HepG2 (cell line): ENCODE measurements at regions not wholly inside any gene's neighbourhood (a gene's known extent, or its start where the extent isn't known, plus 50 kb on each side); places are given as distances from the start of the nearest gene placed in this dataset.
A peak's percentile ranks its signal among the peaks of the same experiment; 100 is the strongest.

Source experiments
- ATRX ChIP-seq: sonication (generic); formaldehyde crosslinking; IDR thresholded peaks from 2 replicates; pipeline ENCODE4 v1.4.0; 2020; ENCODE audit warnings: missing genetic modification reagents, borderline replicate concordance
- DMAP1 ChIP-seq: IDR thresholded peaks from 2 replicates; pipeline ENCODE4 v1.6.1; 2016
- KDM2A ChIP-seq: sonication (generic); formaldehyde crosslinking; IDR thresholded peaks from 2 replicates; pipeline ENCODE4 v1.4.0; 2020; ENCODE audit warnings: low read depth, missing genetic modification reagents, borderline replicate concordance
- MXD4 ChIP-seq: IDR thresholded peaks from 2 replicates; pipeline ENCODE4 v1.6.1; 2016; ENCODE audit warnings: mild to moderate bottlenecking, missing biosample characterization, missing genetic modification reagents
- PPARG ChIP-seq: conservative IDR thresholded peaks from 2 replicates; pipeline ENCODE4 v1.6.1; 2016; ENCODE audit warnings: missing biosample characterization, missing genetic modification reagents
- RAD21 ChIP-seq: fragments of 450-650 bp; formaldehyde crosslinking; IDR thresholded peaks from 2 replicates; pipeline ENCODE4 v1.5.0; 2020; ENCODE audit warnings: mild to moderate bottlenecking
- RXRB ChIP-seq: IDR thresholded peaks from 2 replicates; pipeline ENCODE4 v1.6.1; 2016; ENCODE audit warnings: borderline replicate concordance, missing genetic modification reagents, missing compliant biosample characterization
- SMC3 ChIP-seq: IDR thresholded peaks from 2 replicates; pipeline ENCODE4 v1.6.1; 2011; ENCODE audit warnings: low read length, improper control_type of control experiment
- SOX6 ChIP-seq, 2 experiments: fragments of 450-650 bp in 1 of 2; sonication (generic) in 1 of 2; formaldehyde crosslinking in 1 of 2; IDR thresholded peaks; 2 replicates each; pipeline versions ENCODE4 v1.4.0 to v1.6.1; 2017 to 2020; ENCODE audit warnings: antibody characterized with exemption in 1 of 2, mild to moderate bottlenecking in 1 of 2, missing genetic modification reagents in 1 of 2
- SP140L ChIP-seq: sonication (generic); formaldehyde crosslinking; IDR thresholded peaks from 2 replicates; pipeline ENCODE4 v1.4.0; 2020; ENCODE audit warnings: missing genetic modification reagents, borderline replicate concordance
- SPEN ChIP-seq: sonication (generic); formaldehyde crosslinking; IDR thresholded peaks from 2 replicates; pipeline ENCODE4 v1.5.1; 2020; ENCODE audit warnings: low read depth, mild to moderate bottlenecking, missing genetic modification reagents
- THAP11 ChIP-seq: IDR thresholded peaks from 2 replicates; pipeline ENCODE4 v1.6.1; 2016; ENCODE audit warnings: missing biosample characterization, missing genetic modification reagents
- U2AF1 ChIP-seq: fragments of 200-400 bp; formaldehyde crosslinking; optimal IDR thresholded peaks from 2 replicates; pipeline ENCODE3; 2017; ENCODE audit warnings: mild to moderate bottlenecking, low read depth, low read length
- U2AF2 ChIP-seq: fragments of 200-400 bp; formaldehyde crosslinking; IDR thresholded peaks from 2 replicates; pipeline ENCODE4 v1.6.1; 2017; ENCODE audit warnings: low read depth, mild to moderate bottlenecking, low read length
- XRCC5 ChIP-seq: fragments of 200-400 bp; formaldehyde crosslinking; optimal IDR thresholded peaks from 2 replicates; pipeline ENCODE3; 2017; ENCODE audit warnings: mild to moderate bottlenecking, low read length
- ZBTB21 ChIP-seq: sonication (generic); formaldehyde crosslinking; IDR thresholded peaks from 2 replicates; pipeline ENCODE4 v1.4.0; 2020; ENCODE audit warnings: missing genetic modification reagents
- ZNF224 ChIP-seq: sonication (generic); formaldehyde crosslinking; IDR thresholded peaks from 2 replicates; pipeline ENCODE4 v1.5.0; 2020; ENCODE audit warnings: mild to moderate bottlenecking, missing genetic modification reagents
- ZNF234 ChIP-seq: sonication (generic); formaldehyde crosslinking; conservative IDR thresholded peaks from 2 replicates; pipeline ENCODE4 v1.5.1; 2020; ENCODE audit warnings: mild to moderate bottlenecking, missing genetic modification reagents
- ZNF296 ChIP-seq: sonication (generic); formaldehyde crosslinking; conservative IDR thresholded peaks from 2 replicates; pipeline ENCODE4 v1.5.0; 2020; ENCODE audit warnings: mild to moderate bottlenecking, missing genetic modification reagents
- ZNF430 ChIP-seq: sonication (generic); formaldehyde crosslinking; IDR thresholded peaks from 2 replicates; pipeline ENCODE4 v1.9.0; 2021; ENCODE audit warnings: mild to moderate bottlenecking, missing genetic modification reagents
- ZSCAN31 ChIP-seq: sonication (generic); formaldehyde crosslinking; IDR thresholded peaks from 2 replicates; pipeline ENCODE4 v1.5.0; 2020; ENCODE audit warnings: low read depth, mild to moderate bottlenecking, missing genetic modification reagents
- TF ChIP-seq, protein P1 (sequence below): IDR thresholded peaks from 2 replicates; pipeline ENCODE4 v1.4.0; 2020; ENCODE audit warnings: mild to moderate bottlenecking, missing genetic modification reagents
- TF ChIP-seq, protein P2 (sequence below): sonication (generic); formaldehyde crosslinking; IDR thresholded peaks from 2 replicates; pipeline ENCODE4 v1.5.0; 2020; ENCODE audit warnings: mild to moderate bottlenecking, missing genetic modification reagents, borderline replicate concordance
- TF ChIP-seq, protein P3 (sequence below): sonication (generic); formaldehyde crosslinking; IDR thresholded peaks from 2 replicates; pipeline ENCODE4 v1.8.0; 2022; ENCODE audit warnings: mild to moderate bottlenecking, missing genetic modification reagents, borderline replicate concordance

- TF ChIP-seq, protein P1, sequence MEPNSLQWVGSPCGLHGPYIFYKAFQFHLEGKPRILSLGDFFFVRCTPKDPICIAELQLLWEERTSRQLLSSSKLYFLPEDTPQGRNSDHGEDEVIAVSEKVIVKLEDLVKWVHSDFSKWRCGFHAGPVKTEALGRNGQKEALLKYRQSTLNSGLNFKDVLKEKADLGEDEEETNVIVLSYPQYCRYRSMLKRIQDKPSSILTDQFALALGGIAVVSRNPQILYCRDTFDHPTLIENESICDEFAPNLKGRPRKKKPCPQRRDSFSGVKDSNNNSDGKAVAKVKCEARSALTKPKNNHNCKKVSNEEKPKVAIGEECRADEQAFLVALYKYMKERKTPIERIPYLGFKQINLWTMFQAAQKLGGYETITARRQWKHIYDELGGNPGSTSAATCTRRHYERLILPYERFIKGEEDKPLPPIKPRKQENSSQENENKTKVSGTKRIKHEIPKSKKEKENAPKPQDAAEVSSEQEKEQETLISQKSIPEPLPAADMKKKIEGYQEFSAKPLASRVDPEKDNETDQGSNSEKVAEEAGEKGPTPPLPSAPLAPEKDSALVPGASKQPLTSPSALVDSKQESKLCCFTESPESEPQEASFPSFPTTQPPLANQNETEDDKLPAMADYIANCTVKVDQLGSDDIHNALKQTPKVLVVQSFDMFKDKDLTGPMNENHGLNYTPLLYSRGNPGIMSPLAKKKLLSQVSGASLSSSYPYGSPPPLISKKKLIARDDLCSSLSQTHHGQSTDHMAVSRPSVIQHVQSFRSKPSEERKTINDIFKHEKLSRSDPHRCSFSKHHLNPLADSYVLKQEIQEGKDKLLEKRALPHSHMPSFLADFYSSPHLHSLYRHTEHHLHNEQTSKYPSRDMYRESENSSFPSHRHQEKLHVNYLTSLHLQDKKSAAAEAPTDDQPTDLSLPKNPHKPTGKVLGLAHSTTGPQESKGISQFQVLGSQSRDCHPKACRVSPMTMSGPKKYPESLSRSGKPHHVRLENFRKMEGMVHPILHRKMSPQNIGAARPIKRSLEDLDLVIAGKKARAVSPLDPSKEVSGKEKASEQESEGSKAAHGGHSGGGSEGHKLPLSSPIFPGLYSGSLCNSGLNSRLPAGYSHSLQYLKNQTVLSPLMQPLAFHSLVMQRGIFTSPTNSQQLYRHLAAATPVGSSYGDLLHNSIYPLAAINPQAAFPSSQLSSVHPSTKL (CRISPR knock-in tag) = peak; percentile 14; the same call in 1 of the 2 replicates
- TF ChIP-seq SPEN (CRISPR knock-in tag) (no peak), XRCC5 (peak; percentile 37), SOX6 (IDR thresholded peaks at IDR 0.05) (no peak), SOX6 (CRISPR knock-in tag; IDR thresholded peaks at IDR 0.05) (peak; percentile 16; the same call in 1 of the 2 replicates), ZNF296 (CRISPR knock-in tag) (no peak), MXD4 (0 out of 2 replicates have a peak, but pooled peaks have one; percentile 21), SMC3 (peak; percentile 99), PPARG (0 out of 2 replicates have a peak, but pooled peaks have one; percentile 27), ZSCAN31 (CRISPR knock-in tag) (0 out of 2 replicates have a peak, but pooled peaks have one; percentile 62), ATRX (CRISPR knock-in tag) (no peak), ZNF234 (CRISPR knock-in tag) (no peak), KDM2A (CRISPR knock-in tag) (0 out of 2 replicates have a peak, but pooled peaks have one; percentile 31), RXRB (CRISPR knock-in tag) (peak; percentile 53; the same call in 1 of the 2 replicates), ZBTB21 (CRISPR knock-in tag) (no peak), U2AF1 (no peak), SP140L (peak; percentile 64; the same call in 1 of the 2 replicates), ZNF430 (CRISPR knock-in tag) (no peak), ZNF224 (CRISPR knock-in tag) (0 out of 2 replicates have a peak, but pooled peaks have one; percentile 38), DMAP1 (CRISPR knock-in tag) (no peak), U2AF2 (no peak), THAP11 (CRISPR knock-in tag) (peak; percentile 26; the same call in 1 of the 2 replicates), RAD21 (CRISPR knock-in tag) (peak; percentile 95)
- TF ChIP-seq, protein P2, sequence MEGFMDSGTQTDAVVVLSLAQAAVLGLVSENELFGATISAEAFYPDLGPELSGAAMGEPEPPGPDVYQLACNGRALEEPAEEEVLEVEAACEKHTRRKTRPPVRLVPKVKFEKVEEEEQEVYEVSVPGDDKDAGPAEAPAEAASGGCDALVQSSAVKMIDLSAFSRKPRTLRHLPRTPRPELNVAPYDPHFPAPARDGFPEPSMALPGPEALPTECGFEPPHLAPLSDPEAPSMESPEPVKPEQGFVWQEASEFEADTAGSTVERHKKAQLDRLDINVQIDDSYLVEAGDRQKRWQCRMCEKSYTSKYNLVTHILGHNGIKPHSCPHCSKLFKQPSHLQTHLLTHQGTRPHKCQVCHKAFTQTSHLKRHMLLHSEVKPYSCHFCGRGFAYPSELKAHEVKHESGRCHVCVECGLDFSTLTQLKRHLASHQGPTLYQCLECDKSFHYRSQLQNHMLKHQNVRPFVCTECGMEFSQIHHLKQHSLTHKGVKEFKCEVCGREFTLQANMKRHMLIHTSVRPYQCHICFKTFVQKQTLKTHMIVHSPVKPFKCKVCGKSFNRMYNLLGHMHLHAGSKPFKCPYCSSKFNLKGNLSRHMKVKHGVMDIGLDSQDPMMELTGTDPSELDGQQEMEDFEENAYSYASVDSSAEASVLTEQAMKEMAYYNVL = no peak
- TF ChIP-seq, protein P3, sequence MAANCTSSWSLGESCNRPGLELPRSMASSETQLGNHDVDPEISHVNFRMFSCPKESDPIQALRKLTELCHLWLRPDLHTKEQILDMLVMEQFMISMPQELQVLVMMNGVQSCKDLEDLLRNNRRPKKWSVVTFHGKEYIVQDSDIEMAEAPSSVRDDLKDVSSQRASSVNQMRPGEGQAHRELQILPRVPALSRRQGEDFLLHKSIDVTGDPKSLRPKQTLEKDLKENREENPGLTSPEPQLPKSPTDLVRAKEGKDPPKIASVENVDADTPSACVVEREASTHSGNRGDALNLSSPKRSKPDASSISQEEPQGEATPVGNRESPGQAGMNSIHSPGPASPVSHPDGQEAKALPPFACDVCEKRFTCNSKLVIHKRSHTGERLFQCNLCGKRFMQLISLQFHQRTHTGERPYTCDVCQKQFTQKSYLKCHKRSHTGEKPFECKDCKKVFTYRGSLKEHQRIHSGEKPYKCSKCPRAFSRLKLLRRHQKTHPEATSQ (CRISPR knock-in tag) = no peak
Measured at GRCh38 chr2:64330281-64331113, 123.5 kb upstream of the LGALSL start (continued).
